H54 (cell line): ENCODE measurements at regions not wholly inside any gene's neighbourhood (a gene's known extent, or its start where the extent isn't known, plus 50 kb on each side); places are given as distances from the start of the nearest gene placed in this dataset.
"Not testable (repeated sequence)": the region's sequence is repeated elsewhere in the genome, so short reads cannot be mapped to it uniquely, and the experiment has no call there.

Source experiments
- DNase-seq: peaks from one replicate; pipeline ENCODE4 v3.0.0; 2011; ENCODE audit warnings: low spot score, mixed read lengths; ENCODE audit not compliant: insufficient read length
- FAIRE-seq: peaks from 3 replicates; lab custom pipeline; 2011; peaks lifted over from hg19 to GRCh38; lab: Jason Lieb, UNC
- POLR2A ChIP-seq: IDR thresholded peaks from 2 replicates; pipeline ENCODE4 v1.6.1; 2011; ENCODE audit warnings: low read depth, mild to moderate bottlenecking, low read length

GRCh38 chr6:10312445-10312844 lies 102.4 kb downstream of the TFAP2A start:
- no peak for TF ChIP-seq POLR2A
- FAIRE-seq: no peak
- DNase-seq: no peak

GRCh38 chr6:10311546-10312405 lies 103.1 kb downstream of the TFAP2A start:
- not testable (repeated sequence) for DNase-seq, FAIRE-seq

GRCh38 chr6:10310826-10311225 lies 104.0 kb downstream of the TFAP2A start:
- TF ChIP-seq POLR2A: no peak
- no peak for FAIRE-seq
- no peak for DNase-seq

- FAIRE-seq (no peak), DNase-seq (no peak)
- no peak for TF ChIP-seq POLR2A
Observed at GRCh38 chr6:10310330-10310653, 104.6 kb downstream of the TFAP2A start.

GRCh38 chr6:10309457-10310329 lies 105.2 kb downstream of the TFAP2A start:
- no peak for TF ChIP-seq POLR2A
- FAIRE-seq: no peak
- DNase-seq: no peak

- FAIRE-seq (no peak), DNase-seq (no peak)
- no peak for TF ChIP-seq POLR2A
Observed at GRCh38 chr6:10307476-10307875, 107.4 kb downstream of the TFAP2A start.

GRCh38 chr6:10307028-10307427 lies 107.8 kb downstream of the TFAP2A start:
- TF ChIP-seq POLR2A: no peak
- FAIRE-seq (no peak), DNase-seq (no peak)

- DNase-seq (no peak), FAIRE-seq (no peak)
- no peak for TF ChIP-seq POLR2A
Observed at GRCh38 chr6:10305790-10306415, 109.0 kb downstream of the TFAP2A start.

GRCh38 chr6:10303608-10304506 lies 111.0 kb downstream of the TFAP2A start:
- no peak for TF ChIP-seq POLR2A
- no peak for DNase-seq
- no peak for FAIRE-seq

- no peak for FAIRE-seq
- no peak for DNase-seq
- no peak for TF ChIP-seq POLR2A
Observed at GRCh38 chr6:10302566-10303235, 112.2 kb downstream of the TFAP2A start.

GRCh38 chr6:10300071-10300470 lies 114.8 kb downstream of the TFAP2A start:
- DNase-seq (no peak), FAIRE-seq (peak; percentile 50)
- no peak for TF ChIP-seq POLR2A

- no peak for TF ChIP-seq POLR2A
- DNase-seq (no peak), FAIRE-seq (no peak)
Observed at GRCh38 chr6:10297832-10298231, 117.0 kb downstream of the TFAP2A start.

GRCh38 chr6:10278746-10279145 lies 136.1 kb downstream of the TFAP2A start:
- no peak for DNase-seq
- no peak for FAIRE-seq
- TF ChIP-seq POLR2A: no peak
